GM18499 (cell line): ENCODE measurements at regions not wholly inside any gene's neighbourhood (a gene's known extent, or its start where the extent isn't known, plus 50 kb on each side); places are given as distances from the start of the nearest gene placed in this dataset.
"Not testable (repeated sequence)": the region's sequence is repeated elsewhere in the genome, so short reads cannot be mapped to it uniquely, and the experiment has no call there.

ENCODE experiments used
- ATAC-seq: cut with Tn5 transposase; IDR thresholded peaks from one replicate; pipeline ENCODE4 v1.9.1; 2021; ENCODE audit warnings: moderate number of reproducible peaks; ENCODE audit not compliant: insufficient read depth, unreplicated experiment

GRCh38 chr17:69669441-69670178 is 255.1 kb downstream of the MAP2K6 start:
- no peak for ATAC-seq

GRCh38 chr17:69672924-69673323 is 258.4 kb downstream of the MAP2K6 start:
- ATAC-seq = no peak

GRCh38 chr17:69677130-69677529 is 262.6 kb downstream of the MAP2K6 start:
- ATAC-seq = no peak

GRCh38 chr17:69678206-69678605 is 263.7 kb downstream of the MAP2K6 start:
- no peak for ATAC-seq

DNA sequence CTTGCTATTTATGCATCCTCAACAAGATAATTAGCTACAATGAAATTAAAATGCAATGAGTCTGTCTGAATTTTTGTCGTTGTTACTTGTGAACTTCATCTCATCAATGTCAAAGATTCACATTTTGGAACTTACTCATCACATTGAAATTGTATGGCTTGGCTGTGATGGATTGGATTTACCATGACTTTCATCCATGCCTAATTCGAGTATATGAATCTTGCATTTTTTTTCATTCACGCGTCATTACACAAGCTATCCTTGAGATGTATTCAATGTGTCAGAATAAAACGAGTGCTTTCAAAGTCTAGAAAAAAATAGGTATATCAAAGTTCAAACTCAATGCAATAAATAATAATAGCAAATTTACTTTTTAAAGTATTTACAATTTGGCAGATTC is 265.3 kb downstream of the MAP2K6 start:
- no peak for ATAC-seq

GRCh38 chr17:69684251-69684650 is 269.8 kb downstream of the MAP2K6 start:
- ATAC-seq = no peak

- not testable (repeated sequence) for ATAC-seq
Observed at GRCh38 chr17:69685150-69685549, 270.7 kb downstream of the MAP2K6 start.

- no peak for ATAC-seq
Observed at GRCh38 chr17:69690531-69690930, 276.0 kb downstream of the MAP2K6 start.

DNA sequence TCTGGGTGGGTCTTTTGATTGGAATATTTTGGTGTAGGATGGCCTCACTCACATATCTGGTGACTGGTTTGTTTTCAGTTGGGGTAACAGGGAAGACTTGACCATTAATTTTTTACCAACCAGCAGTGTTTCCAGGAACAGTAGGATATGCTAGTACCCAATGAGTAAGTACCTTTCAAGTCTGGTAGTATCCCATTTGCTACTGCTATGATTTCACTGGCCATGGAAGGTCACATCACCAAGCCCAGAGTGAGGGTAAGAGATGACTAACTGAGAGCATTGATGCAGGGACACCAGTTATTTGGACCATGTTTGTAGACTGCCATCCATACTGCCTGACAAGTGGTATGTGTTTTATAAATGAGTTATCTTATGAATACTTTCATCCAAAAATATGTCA is 277.7 kb downstream of the MAP2K6 start:
- ATAC-seq = no peak

- ATAC-seq = no peak
Observed at GRCh38 chr17:69695646-69696045, 281.1 kb downstream of the MAP2K6 start.

- no peak for ATAC-seq
Observed at GRCh38 chr17:69696650-69697049, 282.2 kb downstream of the MAP2K6 start.

DNA sequence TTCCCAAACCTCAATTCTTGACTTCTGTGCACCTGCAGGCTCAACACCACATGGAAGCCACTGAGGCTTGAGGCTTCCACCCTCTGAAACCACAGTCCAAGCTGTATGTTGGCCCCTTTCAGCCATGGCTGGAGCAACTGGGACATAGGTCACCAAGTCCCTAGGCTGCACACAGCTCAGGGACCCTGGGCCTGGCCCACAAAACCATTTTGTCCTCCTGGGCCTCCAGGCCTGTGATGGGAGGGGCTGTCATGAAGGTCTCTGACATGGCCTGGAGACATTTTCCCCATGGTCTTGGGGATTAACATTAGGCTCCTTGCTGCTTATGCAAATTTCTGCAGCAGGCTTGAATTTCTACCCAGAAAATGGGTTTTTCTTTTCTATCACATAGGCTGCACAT is 283.9 kb downstream of the MAP2K6 start:
- ATAC-seq = not testable (repeated sequence)

DNA sequence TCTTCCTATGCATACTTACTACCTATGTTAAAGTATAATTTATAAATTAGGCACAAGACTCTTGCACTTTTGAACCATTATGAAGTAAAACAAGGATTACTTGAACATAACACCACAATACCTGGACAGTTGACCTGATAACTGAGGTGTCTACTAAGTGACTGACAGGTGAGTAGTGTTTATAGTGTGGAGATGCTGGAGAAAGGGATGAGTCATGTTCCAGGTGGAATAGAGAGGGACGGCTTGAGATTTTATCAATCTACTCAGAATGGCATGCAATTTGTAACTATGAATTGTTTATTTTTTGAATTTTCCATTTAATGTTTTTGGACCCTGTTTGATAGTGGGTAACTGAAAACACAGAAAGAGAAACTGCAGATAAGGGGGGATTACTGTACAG is 287.6 kb downstream of the MAP2K6 start:
- no peak for ATAC-seq

GRCh38 chr17:69703751-69704150 is 289.3 kb downstream of the MAP2K6 start:
- ATAC-seq = no peak

DNA sequence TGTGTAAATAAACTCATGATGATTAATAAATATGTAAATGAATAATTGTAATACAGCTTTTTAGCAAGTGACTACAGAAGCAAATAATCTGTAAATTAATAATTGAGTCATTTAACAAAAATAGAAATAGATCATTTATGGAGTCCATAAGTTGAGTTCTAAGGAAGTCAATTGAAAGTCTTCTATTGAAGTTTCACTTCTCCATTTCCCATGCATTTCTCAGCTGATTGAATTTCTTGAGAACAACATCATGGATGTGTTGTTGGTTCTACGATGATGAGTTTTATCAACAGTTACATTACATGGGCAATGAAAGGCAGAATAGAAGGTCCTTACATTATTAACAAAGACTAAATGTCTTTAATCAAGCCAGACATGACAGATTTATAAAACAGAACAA is 290.4 kb downstream of the MAP2K6 start:
- no peak for ATAC-seq

DNA sequence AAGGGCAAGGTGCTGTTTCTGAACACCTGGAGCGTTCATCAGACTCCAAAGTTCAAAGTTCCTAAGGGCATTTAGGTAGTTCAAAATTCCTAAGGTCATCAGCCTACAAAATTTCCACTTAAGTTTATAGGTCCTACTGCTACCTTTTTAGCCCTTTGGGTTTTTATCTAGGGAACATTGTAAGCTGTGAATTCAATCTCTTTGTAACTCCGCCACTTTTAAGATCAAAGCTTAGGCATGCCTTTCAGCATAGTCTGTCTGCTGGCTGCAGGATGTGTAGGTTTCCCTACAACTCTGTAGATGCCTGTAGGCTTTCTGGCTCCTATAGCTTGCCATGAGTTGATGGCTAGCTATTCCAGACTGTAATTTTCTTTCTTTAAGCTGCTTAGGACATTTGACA is 291.6 kb downstream of the MAP2K6 start:
- no peak for ATAC-seq

DNA sequence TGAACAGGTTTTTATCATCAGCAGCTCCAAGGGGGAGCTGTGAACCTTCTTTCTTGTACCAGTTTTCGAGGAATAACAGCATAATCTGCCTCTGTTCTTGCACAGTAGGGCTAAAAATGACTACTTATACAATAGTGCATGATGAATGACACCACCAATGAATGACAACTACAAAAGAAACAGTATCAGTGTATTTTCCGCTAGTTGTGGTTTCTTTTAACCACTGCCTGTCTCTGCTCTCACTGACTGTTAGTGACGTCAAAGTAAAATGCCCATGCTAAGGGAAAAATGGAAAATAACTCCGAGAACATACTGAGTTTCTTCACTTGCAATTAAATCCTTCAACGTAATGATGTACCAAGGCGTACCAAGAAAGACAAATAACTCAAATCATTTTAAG is 294.9 kb downstream of the MAP2K6 start:
- no peak for ATAC-seq

- no peak for ATAC-seq
Observed at GRCh38 chr17:69710926-69711325, 296.4 kb downstream of the MAP2K6 start.

DNA sequence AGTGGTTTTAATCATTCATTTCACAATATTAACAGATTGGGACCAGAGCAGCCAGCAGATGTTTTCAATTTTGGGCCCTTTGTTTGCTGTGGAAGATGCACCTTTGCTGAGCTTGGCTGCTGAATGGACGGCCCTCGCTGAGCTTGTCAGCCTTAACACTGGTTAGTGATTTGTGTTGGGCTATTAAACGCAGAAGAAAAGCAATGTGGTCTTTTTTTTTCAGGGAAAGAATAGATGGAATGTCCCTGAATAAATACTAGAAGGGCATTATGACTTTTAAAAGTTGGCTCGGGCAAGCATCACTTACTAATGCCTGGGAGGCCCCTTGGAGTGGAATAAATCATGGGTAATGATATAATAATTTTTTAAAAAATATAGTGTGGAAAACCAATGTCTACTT is 297.0 kb downstream of the MAP2K6 start:
- no peak for ATAC-seq

DNA sequence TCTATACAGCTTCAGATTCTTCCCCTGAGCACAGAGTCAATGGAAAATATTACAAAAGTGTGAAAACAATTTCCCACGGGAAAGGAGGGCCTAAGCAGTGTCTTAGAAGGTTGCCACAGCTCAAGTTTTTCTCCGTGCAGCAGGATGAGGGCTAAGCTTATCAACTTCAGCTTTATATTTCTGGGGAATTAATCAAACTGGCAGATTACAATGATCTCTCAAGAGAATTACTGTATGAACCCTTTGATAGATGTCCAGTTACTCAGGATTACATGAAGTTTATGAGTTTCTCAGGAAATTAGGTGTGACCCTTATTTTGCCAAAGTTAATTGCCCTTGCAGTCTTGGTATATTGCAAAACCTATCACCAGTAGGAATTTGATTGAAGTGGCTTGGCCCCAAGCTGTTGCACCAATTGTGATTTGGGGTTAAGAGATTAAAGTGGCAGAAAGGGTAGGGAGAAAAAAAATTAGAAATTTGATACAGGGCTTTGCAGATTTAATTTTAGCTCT is 298.4 kb downstream of the MAP2K6 start:
- ATAC-seq = no peak

GRCh38 chr17:69713815-69714214 is 299.3 kb downstream of the MAP2K6 start:
- ATAC-seq = no peak

DNA sequence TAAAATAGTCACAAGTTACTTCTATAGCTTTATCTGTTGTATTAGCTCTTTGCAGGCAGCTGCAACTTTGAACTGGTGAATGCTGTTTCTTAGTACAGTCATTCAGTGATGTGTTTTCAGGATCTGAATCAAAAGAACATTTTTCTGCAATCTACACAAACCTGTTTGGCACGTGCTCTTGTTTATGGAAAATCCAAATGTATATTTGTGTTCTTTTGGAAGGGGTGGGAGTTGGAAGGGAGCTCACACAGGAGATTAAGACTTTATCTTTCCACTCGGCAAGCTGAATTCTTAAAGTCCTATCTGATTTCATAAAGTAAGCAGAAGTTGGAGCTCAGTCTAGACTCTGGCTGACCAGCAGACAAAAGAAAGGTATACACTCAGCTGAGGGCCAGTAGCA is 300.2 kb downstream of the MAP2K6 start:
- ATAC-seq = no peak
